HCT116 (cell line): ENCODE measurements at regions not wholly inside any gene's neighbourhood (a gene's known extent, or its start where the extent isn't known, plus 50 kb on each side); places are given as distances from the start of the nearest gene placed in this dataset.

ENCODE experiments used
- ATAC-seq: fragments of 200-7000 bp; cut with Tn5 transposase; 2 replicates; pipeline ENCODE4 v1.9.1; 2020; ENCODE audit warnings: mild to moderate bottlenecking, moderate library complexity
- BruUV-seq: library from RNA; stranded (reverse); fragments of 400-500 nt; replicated peaks from 2 replicates; lab custom pipeline; 2021; lab: Mats Ljungman, UMichigan
- CTCF ChIA-PET: fragments of 300-600 bp; sonication (Branson Sonifier 250); formaldehyde crosslinking; loops from one replicate; lab custom pipeline; 2021; ENCODE audit warnings: antibody characterized with exemption; lab: Charles Lee
- POLR2A ChIA-PET: fragments of 300-600, 350-600 bp; sonication (Branson Sonifier 250); formaldehyde crosslinking; loops from one replicate; lab custom pipeline; 2021; ENCODE audit warnings: antibody characterized with exemption; lab: Charles Lee
- RAD21 ChIA-PET, 2 experiments: fragments of 300-600 bp; sonication (Branson Sonifier 250); formaldehyde crosslinking; loops; one replicate each; lab custom pipeline; 2023; ENCODE audit warnings: low total read pairs in 2 of 2; ENCODE audit not compliant: uncharacterized antibody in 2 of 2, unreplicated experiment in 2 of 2, low non-redundant PET in 1 of 2; lab: Charles Lee
- DNase-seq: peaks from one replicate; pipeline ENCODE4 v3.0.0-alpha.2; 2010; ENCODE audit warnings: low read depth, low spot score
- H2AFZ ChIP-seq: fragments of 200-600 bp; shearing (Covaris generic), sonication (generic); 2 replicates; pipeline ENCODE4 v1.6.1; 2017; ENCODE audit warnings: low read depth, mixed run types, mixed read lengths, antibody characterized with exemption, low read length; ENCODE audit not compliant: poor library complexity, severe bottlenecking
- H3K27ac ChIP-seq: 2 replicates; pipeline ENCODE4 v1.5.1; 2012; ENCODE audit warnings: low read depth, low read length
- H3K27me3 ChIP-seq: fragments of 200-600 bp; sonication (generic); 2 replicates; pipeline ENCODE4 v1.6.1; 2016; ENCODE audit warnings: mixed run types, low read length, mixed read lengths; ENCODE audit not compliant: insufficient read depth
- H3K36me3 ChIP-seq, 2 experiments: fragments of 200-500 bp in 1 of 2; fragments of 200-600 bp in 1 of 2; sonication (Bioruptor generic) in 1 of 2; sonication (generic) in 1 of 2; 2 replicates each; pipeline versions ENCODE4 v1.5.1 to v1.6.1; 2014 to 2016; ENCODE audit warnings: low read length in 2 of 2, inconsistent platforms in 1 of 2, mixed read lengths in 1 of 2, mixed run types in 1 of 2; ENCODE audit not compliant: insufficient read depth in 2 of 2, control insufficient read depth in 1 of 2
- H3K4me1 ChIP-seq, 2 experiments: fragments of 200-600 bp in 1 of 2; sonication (generic) in 1 of 2; 2 replicates each; pipeline versions ENCODE4 v1.5.1 to v1.6.1; 2012 to 2017; ENCODE audit warnings: low read length in 2 of 2, inconsistent platforms in 1 of 2, mild to moderate bottlenecking in 1 of 2, mixed read lengths in 1 of 2, mixed run types in 1 of 2, moderate library complexity in 1 of 2; ENCODE audit not compliant: insufficient read depth in 2 of 2, control insufficient read depth in 1 of 2
- H3K4me2 ChIP-seq: fragments of 200-600 bp; sonication (generic); 2 replicates; pipeline ENCODE4 v1.6.1; 2017; ENCODE audit warnings: mixed run types, low read length, mixed read lengths
- H3K4me3 ChIP-seq, 2 experiments: fragments of 200-600 bp in 1 of 2; sonication (generic) in 1 of 2; replicated peaks in 1 of 2; 2 replicates each; pipeline ENCODE4 v1.5.1; 2011 to 2016; ENCODE audit warnings: low read length in 2 of 2, control low read depth in 1 of 2, low read depth in 1 of 2, mild to moderate bottlenecking in 1 of 2, mixed read lengths in 1 of 2, mixed run types in 1 of 2
- H3K79me2 ChIP-seq: fragments of 200-600 bp; sonication (generic); 2 replicates; pipeline ENCODE4 v1.6.1; 2017; ENCODE audit warnings: mild to moderate bottlenecking, mixed run types, low read length, moderate library complexity, mixed read lengths; ENCODE audit not compliant: insufficient read depth
- H3K9ac ChIP-seq: fragments of 200-600 bp; sonication (generic); 2 replicates; pipeline ENCODE4 v1.6.1; 2016; ENCODE audit warnings: low read length, mixed read lengths
- H3K9me2 ChIP-seq: fragments of 200-600 bp; sonication (generic), shearing (Covaris generic); 2 replicates; pipeline ENCODE4 v1.6.1; 2017; ENCODE audit warnings: mixed run types, mild to moderate bottlenecking, moderate library complexity; ENCODE audit not compliant: insufficient read depth
- H3K9me3 ChIP-seq, 2 experiments: fragments of 200-500 bp in 1 of 2; fragments of 200-600 bp in 1 of 2; sonication (Bioruptor generic) in 1 of 2; sonication (generic) in 1 of 2; 2 replicates each; pipeline ENCODE4 v1.6.1; 2014 to 2017; ENCODE audit warnings: low read length in 2 of 2, mixed read lengths in 2 of 2, inconsistent platforms in 1 of 2, low read depth in 1 of 2, mild to moderate bottlenecking in 1 of 2, mixed run types in 1 of 2, moderate library complexity in 1 of 2; ENCODE audit not compliant: control insufficient read depth in 1 of 2, insufficient read depth in 1 of 2
- H4K20me1 ChIP-seq: fragments of 200-600 bp; sonication (generic), shearing (Covaris generic); 2 replicates; pipeline ENCODE4 v1.6.1; 2017; ENCODE audit warnings: mixed run types, mild to moderate bottlenecking, moderate library complexity; ENCODE audit not compliant: insufficient read depth
- CBX3 ChIP-seq: IDR thresholded peaks from 2 replicates; pipeline ENCODE4 v1.6.1; 2012; ENCODE audit warnings: low read depth
- CTCF ChIP-seq, 3 experiments: fragments of 200-600 bp in 1 of 3; sonication (generic) in 1 of 3; IDR thresholded peaks in 2 of 3; conservative IDR thresholded peaks in 1 of 3; 2 replicates each; pipeline ENCODE4 v1.5.1; 2012 to 2017; ENCODE audit warnings: low read depth in 2 of 3, low read length in 2 of 3, antibody characterized with exemption in 1 of 3, borderline replicate concordance in 1 of 3, control low read depth in 1 of 3, mild to moderate bottlenecking in 1 of 3, mixed read lengths in 1 of 3, mixed run types in 1 of 3, moderate library complexity in 1 of 3; ENCODE audit not compliant: insufficient read depth in 1 of 3
- ELF1 ChIP-seq: IDR thresholded peaks from 2 replicates; pipeline ENCODE4 v1.6.1; 2012; ENCODE audit warnings: low read depth, borderline replicate concordance
- POLR2A ChIP-seq: IDR thresholded peaks from 2 replicates; pipeline ENCODE4 v1.7.0; 2011; ENCODE audit warnings: borderline replicate concordance; ENCODE audit not compliant: insufficient read depth, insufficient read length; ENCODE audit errors: extremely low read depth
- POLR2AphosphoS5 ChIP-seq: IDR thresholded peaks from 2 replicates; pipeline ENCODE4 v1.6.1; 2011; ENCODE audit warnings: mild to moderate bottlenecking, low read depth, low read length, moderate library complexity
- RAD21 ChIP-seq: IDR thresholded peaks from 2 replicates; pipeline ENCODE4 v1.6.1; 2012; ENCODE audit warnings: low read depth, mild to moderate bottlenecking
- SP1 ChIP-seq: IDR thresholded peaks from 2 replicates; pipeline ENCODE4 v1.6.1; 2012; ENCODE audit warnings: low read depth
- SRF ChIP-seq: IDR thresholded peaks from 2 replicates; pipeline ENCODE4 v1.6.1; 2012; ENCODE audit warnings: low read depth
- TCF7L2 ChIP-seq: IDR thresholded peaks from 2 replicates; pipeline ENCODE4 v1.7.0; 2011; ENCODE audit warnings: borderline replicate concordance, inconsistent platforms; ENCODE audit not compliant: insufficient read depth, insufficient read length; ENCODE audit errors: extremely low read depth
- YY1 ChIP-seq: IDR thresholded peaks from 2 replicates; pipeline ENCODE4 v1.6.1; 2011; ENCODE audit warnings: low read length, low read depth, moderate library complexity, mild to moderate bottlenecking; ENCODE audit not compliant: insufficient replicate concordance; ENCODE audit errors: extremely low read depth
- ZFX ChIP-seq: fragments of 450-650 bp; IDR thresholded peaks from 2 replicates; pipeline ENCODE4 v1.6.1; 2017
- ZNF274 ChIP-seq: fragments of 200-500 bp; sonication (Bioruptor generic); IDR thresholded peaks from 2 replicates; pipeline ENCODE4 v1.6.1; 2014; ENCODE audit warnings: mild to moderate bottlenecking, low read depth, low read length, inconsistent platforms
- intact Hi-C: fragments of 100-400 bp; cut with micrococcal nuclease; formaldehyde crosslinking; loops from 2 replicates; pipeline ENCODE4 v1.10.0; 2022
- TF ChIP-seq, protein P1 (sequence below): IDR thresholded peaks from 2 replicates; pipeline ENCODE4 v1.6.1; 2012
- TF ChIP-seq, protein P2 (sequence below): IDR thresholded peaks from 2 replicates; pipeline ENCODE4 v1.6.1; 2012; ENCODE audit warnings: low read depth
- TF ChIP-seq, protein P3 (sequence below): IDR thresholded peaks from 2 replicates; pipeline ENCODE4 v1.6.1; 2011; ENCODE audit warnings: mild to moderate bottlenecking, low read length, moderate library complexity; ENCODE audit not compliant: insufficient replicate concordance; ENCODE audit errors: extremely low read depth

DNA sequence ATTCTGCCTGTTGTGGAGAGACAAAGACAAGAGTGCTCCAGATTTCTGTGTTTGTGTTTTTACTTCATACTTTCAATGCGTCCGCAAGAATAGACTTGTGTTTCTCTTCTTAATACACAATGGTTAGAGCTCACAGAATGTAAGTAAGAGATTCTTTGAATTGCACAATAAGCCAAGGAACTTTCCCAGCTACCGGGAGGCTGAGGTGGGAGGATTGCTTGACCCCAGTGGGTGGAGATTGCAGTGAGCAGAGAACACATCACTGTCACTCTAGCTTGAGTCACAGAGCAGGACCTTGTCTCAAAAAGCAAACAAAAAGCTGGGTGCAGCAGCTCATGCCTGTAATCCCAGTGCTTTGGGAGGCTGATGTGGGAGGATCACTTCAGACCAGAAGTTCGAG, 250.7 kb upstream of the MYO3A start:
- H3K9ac ChIP-seq, result no peak overlapping the region
- BruUV-seq, result no TSS peak
- no peaks in the 10 kb centered on the region for H3K36me3 ChIP-seq
- no peaks in the 10 kb centered on the region for H3K9me3 ChIP-seq
- POLR2A ChIA-PET, result no interaction called here
- no peaks in the 10 kb centered on the region for H3K4me1 ChIP-seq
- no peak overlapping the region for H2AFZ ChIP-seq
- ATAC-seq, result no peak
- H4K20me1 ChIP-seq, result no peaks in the 10 kb centered on the region
- H3K27ac ChIP-seq, result no peak overlapping the region
- peaks cover 4% of the 10 kb centered on the region; the same call in 1 of the 2 replicates for H3K27me3 ChIP-seq
- H3K9me2 ChIP-seq, result no peaks in the 10 kb centered on the region
- TF ChIP-seq ZNF274 (no peak), CBX3 (no peak), YY1 (no peak), SP1 (no peak), POLR2A (no peak), POLR2AphosphoS5 (no peak), ELF1 (no peak), CTCF (IDR thresholded peaks at IDR 0.05 in 2 of 3, conservative IDR thresholded peaks at IDR 0.05 in 1 of 3; ENCODE audit: borderline replicate concordance in 1 of 3, insufficient read depth in 1 of 3, low read depth in 2 of 3, low read length in 2 of 3) (no peak), TCF7L2 (no peak), SRF (no peak), RAD21 (no peak), ZFX (no peak)
- TF ChIP-seq, protein P1, sequence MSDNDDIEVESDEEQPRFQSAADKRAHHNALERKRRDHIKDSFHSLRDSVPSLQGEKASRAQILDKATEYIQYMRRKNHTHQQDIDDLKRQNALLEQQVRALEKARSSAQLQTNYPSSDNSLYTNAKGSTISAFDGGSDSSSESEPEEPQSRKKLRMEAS, result no peak
- TF ChIP-seq, protein P2, sequence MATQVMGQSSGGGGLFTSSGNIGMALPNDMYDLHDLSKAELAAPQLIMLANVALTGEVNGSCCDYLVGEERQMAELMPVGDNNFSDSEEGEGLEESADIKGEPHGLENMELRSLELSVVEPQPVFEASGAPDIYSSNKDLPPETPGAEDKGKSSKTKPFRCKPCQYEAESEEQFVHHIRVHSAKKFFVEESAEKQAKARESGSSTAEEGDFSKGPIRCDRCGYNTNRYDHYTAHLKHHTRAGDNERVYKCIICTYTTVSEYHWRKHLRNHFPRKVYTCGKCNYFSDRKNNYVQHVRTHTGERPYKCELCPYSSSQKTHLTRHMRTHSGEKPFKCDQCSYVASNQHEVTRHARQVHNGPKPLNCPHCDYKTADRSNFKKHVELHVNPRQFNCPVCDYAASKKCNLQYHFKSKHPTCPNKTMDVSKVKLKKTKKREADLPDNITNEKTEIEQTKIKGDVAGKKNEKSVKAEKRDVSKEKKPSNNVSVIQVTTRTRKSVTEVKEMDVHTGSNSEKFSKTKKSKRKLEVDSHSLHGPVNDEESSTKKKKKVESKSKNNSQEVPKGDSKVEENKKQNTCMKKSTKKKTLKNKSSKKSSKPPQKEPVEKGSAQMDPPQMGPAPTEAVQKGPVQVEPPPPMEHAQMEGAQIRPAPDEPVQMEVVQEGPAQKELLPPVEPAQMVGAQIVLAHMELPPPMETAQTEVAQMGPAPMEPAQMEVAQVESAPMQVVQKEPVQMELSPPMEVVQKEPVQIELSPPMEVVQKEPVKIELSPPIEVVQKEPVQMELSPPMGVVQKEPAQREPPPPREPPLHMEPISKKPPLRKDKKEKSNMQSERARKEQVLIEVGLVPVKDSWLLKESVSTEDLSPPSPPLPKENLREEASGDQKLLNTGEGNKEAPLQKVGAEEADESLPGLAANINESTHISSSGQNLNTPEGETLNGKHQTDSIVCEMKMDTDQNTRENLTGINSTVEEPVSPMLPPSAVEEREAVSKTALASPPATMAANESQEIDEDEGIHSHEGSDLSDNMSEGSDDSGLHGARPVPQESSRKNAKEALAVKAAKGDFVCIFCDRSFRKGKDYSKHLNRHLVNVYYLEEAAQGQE, result no peak
- TF ChIP-seq, protein P3, sequence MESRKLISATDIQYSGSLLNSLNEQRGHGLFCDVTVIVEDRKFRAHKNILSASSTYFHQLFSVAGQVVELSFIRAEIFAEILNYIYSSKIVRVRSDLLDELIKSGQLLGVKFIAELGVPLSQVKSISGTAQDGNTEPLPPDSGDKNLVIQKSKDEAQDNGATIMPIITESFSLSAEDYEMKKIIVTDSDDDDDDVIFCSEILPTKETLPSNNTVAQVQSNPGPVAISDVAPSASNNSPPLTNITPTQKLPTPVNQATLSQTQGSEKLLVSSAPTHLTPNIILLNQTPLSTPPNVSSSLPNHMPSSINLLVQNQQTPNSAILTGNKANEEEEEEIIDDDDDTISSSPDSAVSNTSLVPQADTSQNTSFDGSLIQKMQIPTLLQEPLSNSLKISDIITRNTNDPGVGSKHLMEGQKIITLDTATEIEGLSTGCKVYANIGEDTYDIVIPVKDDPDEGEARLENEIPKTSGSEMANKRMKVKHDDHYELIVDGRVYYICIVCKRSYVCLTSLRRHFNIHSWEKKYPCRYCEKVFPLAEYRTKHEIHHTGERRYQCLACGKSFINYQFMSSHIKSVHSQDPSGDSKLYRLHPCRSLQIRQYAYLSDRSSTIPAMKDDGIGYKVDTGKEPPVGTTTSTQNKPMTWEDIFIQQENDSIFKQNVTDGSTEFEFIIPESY, result no peak
- TF ChIP-seq, all 23 proteins: peak for 0
- CTCF ChIA-PET, result no interaction called here
- RAD21 ChIA-PET, result no interaction called here
- no peak for DNase-seq
- H3K4me2 ChIP-seq, result no peak overlapping the region
- no peak overlapping the region for H3K4me3 ChIP-seq
- no peaks in the 10 kb centered on the region for H3K79me2 ChIP-seq
- intact Hi-C loops, result no loop called here
